ENCODE measurements at regions not wholly inside any gene's neighbourhood (a gene's known extent, or its start where the extent isn't known, plus 50 kb on each side); places are given as distances from the start of the nearest gene placed in this dataset.

- Mint-ChIP-seq H3K27me3 (peaks cover 54 to 76% (median 73%) of the 10 kb centered on the region in 3 donors), H3K9me3 (peaks cover 0 to 13% (median 6%) of the 10 kb centered on the region in 7 donors), H3K36me3 (no peaks in the 10 kb centered on the region), H3K27ac (peak overlapping the region in 1 of 6 donors; percentile 2), H3K4me3 (no peak overlapping the region), H3K4me1 (no peaks in the 10 kb centered on the region)
- no peak for DNase-seq
- no peak for ATAC-seq (ENCODE audit: low read depth in 2 of 2)
These were observed 65.7 kb downstream of the UNC5CL start for GRCh38 chr6:40973304-40973703.

GRCh38 chr6:40972814-40973213, 66.2 kb downstream of the UNC5CL start:
- Mint-ChIP-seq H3K36me3 (no peaks in the 10 kb centered on the region), H3K27ac (no peak overlapping the region), H3K27me3 (peaks cover 49 to 71% (median 70%) of the 10 kb centered on the region in 3 donors), H3K4me1 (no peaks in the 10 kb centered on the region), H3K4me3 (no peak overlapping the region), H3K9me3 (peaks cover 0 to 13% (median 6%) of the 10 kb centered on the region in 7 donors)
- DNase-seq: no peak
- no peak for ATAC-seq (ENCODE audit: low read depth in 2 of 2)

- Mint-ChIP-seq H3K27ac (no peak overlapping the region), H3K9me3 (peaks cover 0 to 13% (median 6%) of the 10 kb centered on the region in 7 donors), H3K27me3 (peaks cover 45 to 67% (median 65%) of the 10 kb centered on the region in 3 donors), H3K4me3 (no peak overlapping the region), H3K4me1 (no peaks in the 10 kb centered on the region), H3K36me3 (no peaks in the 10 kb centered on the region)
- DNase-seq: no peak
- no peak for ATAC-seq (ENCODE audit: low read depth in 2 of 2)
These were observed 66.8 kb downstream of the UNC5CL start for GRCh38 chr6:40972190-40972589.

- H3K27ac Mint-ChIP-seq: no peak overlapping the region
These were observed 70.3 kb downstream of the UNC5CL start for GRCh38 chr6:40968620-40969164.

GRCh38 chr6:40966860-40967259, 72.2 kb downstream of the UNC5CL start:
- ATAC-seq (ENCODE audit: low read depth in 2 of 2) (no peak), DNase-seq (no peak)
- H3K27ac Mint-ChIP-seq: no peak overlapping the region
- peaks cover 6 to 32% (median 23%) of the 10 kb centered on the region in 3 donors for H3K27me3 Mint-ChIP-seq
- H3K4me1 Mint-ChIP-seq: no peaks in the 10 kb centered on the region
- H3K9me3 Mint-ChIP-seq: peaks cover 0 to under 1% (median 0%) of the 10 kb centered on the region in 7 donors
- H3K36me3 Mint-ChIP-seq: no peaks in the 10 kb centered on the region
- no peak overlapping the region for H3K4me3 Mint-ChIP-seq

More at GRCh38 chr6:40968620-40969164, 70.3 kb downstream of the UNC5CL start:
- H3K9me3 Mint-ChIP-seq: peaks cover 0 to 13% (median 3%) of the 10 kb centered on the region in 7 donors
- no peaks in the 10 kb centered on the region for H3K4me1 Mint-ChIP-seq
- no peak for ATAC-seq (ENCODE audit: low read depth in 2 of 2)
- peaks cover 17 to 39% (median 30%) of the 10 kb centered on the region in 3 donors for H3K27me3 Mint-ChIP-seq
- no peak overlapping the region for H3K4me3 Mint-ChIP-seq
- DNase-seq: no peak
- no peaks in the 10 kb centered on the region for H3K36me3 Mint-ChIP-seq

GRCh38 chr6:40965046-40965445, 74.0 kb downstream of the UNC5CL start:
- H3K27me3 Mint-ChIP-seq: peaks cover 0 to 22% (median 13%) of the 10 kb centered on the region in 3 donors
- DNase-seq (no peak), ATAC-seq (ENCODE audit: low read depth in 2 of 2) (no peak)
- H3K4me3 Mint-ChIP-seq: no peak overlapping the region
- H3K9me3 Mint-ChIP-seq: no peaks in the 10 kb centered on the region
- no peaks in the 10 kb centered on the region for H3K4me1 Mint-ChIP-seq
- no peaks in the 10 kb centered on the region for H3K36me3 Mint-ChIP-seq
- no peak overlapping the region for H3K27ac Mint-ChIP-seq

DNA sequence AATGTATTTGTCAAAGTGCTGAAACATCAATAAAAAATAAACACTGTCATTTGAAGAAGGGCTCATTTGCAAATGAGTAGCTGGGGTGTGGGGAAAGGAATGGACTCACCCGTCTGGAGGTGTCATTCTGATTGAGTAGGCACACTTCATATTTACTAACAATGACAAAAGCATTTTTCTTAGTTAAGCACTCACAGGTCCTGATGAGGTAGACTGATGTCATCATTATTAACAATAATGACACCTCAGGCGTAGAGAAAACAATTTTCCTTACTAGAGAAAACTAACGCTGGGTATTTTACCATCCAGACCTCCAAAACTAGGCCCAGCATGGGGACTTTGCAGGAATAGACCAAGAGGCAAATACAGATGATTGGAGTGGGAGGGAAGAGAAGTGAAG, 76.0 kb downstream of the UNC5CL start:
- no peak for ATAC-seq (ENCODE audit: low read depth in 2 of 2)
- Mint-ChIP-seq H3K9me3 (no peaks in the 10 kb centered on the region), H3K27me3 (peaks cover 0 to 21% (median 0%) of the 10 kb centered on the region in 3 donors), H3K4me1 (no peaks in the 10 kb centered on the region), H3K4me3 (no peak overlapping the region), H3K36me3 (no peaks in the 10 kb centered on the region), H3K27ac (no peak overlapping the region)
- DNase-seq: no peak

DNA sequence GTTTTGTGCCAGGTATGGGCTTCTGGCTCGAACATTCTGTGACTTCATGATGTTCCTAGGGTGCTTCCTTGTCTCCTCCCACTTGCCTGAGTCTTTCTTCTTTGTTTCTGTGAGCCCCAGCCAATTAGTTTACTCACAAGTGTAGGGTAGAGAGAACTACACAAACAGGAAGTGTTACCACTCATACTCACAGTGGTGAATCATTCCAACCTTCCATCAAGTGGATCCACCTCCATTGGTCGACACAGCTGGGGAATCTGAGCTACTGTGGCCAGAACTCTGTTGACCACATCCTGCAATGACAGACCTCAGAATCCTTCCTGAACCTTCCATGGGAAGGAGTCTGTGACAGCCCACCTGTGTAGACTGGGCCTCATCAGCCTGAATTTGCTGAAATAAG, 76.8 kb downstream of the UNC5CL start:
- Mint-ChIP-seq H3K36me3 (no peaks in the 10 kb centered on the region), H3K27ac (no peak overlapping the region)
- DNase-seq: no peak

GRCh38 chr6:40961831-40962230, 77.2 kb downstream of the UNC5CL start:
- H3K4me3 Mint-ChIP-seq: no peak overlapping the region
- peaks cover 0 to 16% (median 0%) of the 10 kb centered on the region in 3 donors for H3K27me3 Mint-ChIP-seq
- no peaks in the 10 kb centered on the region for H3K9me3 Mint-ChIP-seq
- H3K27ac Mint-ChIP-seq: no peak overlapping the region
- ATAC-seq (ENCODE audit: low read depth in 2 of 2) (no peak), DNase-seq (no peak)
- H3K4me1 Mint-ChIP-seq: no peaks in the 10 kb centered on the region
- no peaks in the 10 kb centered on the region for H3K36me3 Mint-ChIP-seq

More for the DNA sequence above, 76.8 kb downstream of the UNC5CL start:
- H3K4me1 Mint-ChIP-seq: no peaks in the 10 kb centered on the region
- ATAC-seq (ENCODE audit: low read depth in 2 of 2): no peak
- H3K4me3 Mint-ChIP-seq: no peak overlapping the region
- peaks cover 0 to 16% (median 0%) of the 10 kb centered on the region in 3 donors for H3K27me3 Mint-ChIP-seq
- no peaks in the 10 kb centered on the region for H3K9me3 Mint-ChIP-seq

DNA sequence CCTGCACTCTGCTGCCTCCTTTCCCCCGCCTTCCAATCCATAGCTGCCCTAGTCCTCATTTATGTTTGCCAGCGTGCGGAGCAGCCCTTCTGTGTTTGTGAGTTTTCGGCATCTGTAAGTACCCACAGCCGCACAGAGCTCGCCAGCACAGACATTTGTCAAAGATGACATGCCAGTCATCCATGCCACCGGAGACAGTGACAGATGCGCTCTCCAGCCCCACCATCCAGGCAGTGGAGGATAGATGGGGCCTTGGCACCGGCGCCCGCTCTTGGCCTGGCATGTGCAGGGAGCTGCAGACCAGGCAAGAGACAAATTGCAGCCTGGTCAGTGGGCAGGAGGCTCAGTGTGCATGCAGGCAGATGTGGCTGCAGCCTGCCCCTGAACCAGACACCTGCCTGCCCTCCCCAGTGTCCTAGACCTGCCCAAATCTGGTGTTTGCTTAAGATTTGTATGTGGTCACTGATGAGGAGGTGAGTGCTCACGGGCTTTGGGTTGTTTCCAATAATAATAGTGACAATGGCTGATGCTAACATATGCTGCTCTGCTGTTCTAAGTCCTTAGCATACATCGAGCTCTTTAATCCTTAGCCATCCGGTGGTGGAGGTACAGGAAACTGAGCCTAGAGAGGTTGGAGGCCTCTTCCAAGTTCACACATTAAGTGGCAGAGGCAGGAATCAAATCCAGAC, 78.1 kb downstream of the UNC5CL start:
- Mint-ChIP-seq H3K9me3 (no peaks in the 10 kb centered on the region), H3K27ac (no peak overlapping the region), H3K4me3 (no peak overlapping the region), H3K27me3 (peaks cover 0 to 21% (median 7%) of the 10 kb centered on the region in 3 donors), H3K4me1 (peaks cover 0 to 3% (median 0%) of the 10 kb centered on the region in 3 donors), H3K36me3 (no peaks in the 10 kb centered on the region)
- ATAC-seq (ENCODE audit: low read depth in 2 of 2) (no peak), DNase-seq (no peak)

GRCh38 chr6:40959781-40960327, 79.2 kb downstream of the UNC5CL start:
- Mint-ChIP-seq H3K27ac (no peak overlapping the region), H3K4me1 (peaks cover 0 to 3% (median 0%) of the 10 kb centered on the region in 3 donors), H3K27me3 (peaks cover 0 to 27% (median 12%) of the 10 kb centered on the region in 3 donors), H3K36me3 (no peaks in the 10 kb centered on the region), H3K9me3 (no peaks in the 10 kb centered on the region), H3K4me3 (no peak overlapping the region)
- ATAC-seq (ENCODE audit: low read depth in 2 of 2) (no peak), DNase-seq (no peak)

- Mint-ChIP-seq H3K27me3 (peaks cover 0 to 36% (median 19%) of the 10 kb centered on the region in 3 donors), H3K4me1 (peaks cover 0 to 3% (median 0%) of the 10 kb centered on the region in 3 donors), H3K36me3 (no peaks in the 10 kb centered on the region), H3K9me3 (no peaks in the 10 kb centered on the region), H3K4me3 (no peak overlapping the region), H3K27ac (peak overlapping the region in 1 of 6 donors; percentile 39)
- no peak for DNase-seq
- ATAC-seq (ENCODE audit: low read depth in 2 of 2): no peak
These were observed 80.3 kb downstream of the UNC5CL start for GRCh38 chr6:40958738-40959137.

- Mint-ChIP-seq H3K4me3 (no peak overlapping the region), H3K36me3 (no peaks in the 10 kb centered on the region), H3K4me1 (peaks cover 0 to 3% (median 0%) of the 10 kb centered on the region in 3 donors), H3K27me3 (peaks cover 0 to 34% (median 20%) of the 10 kb centered on the region in 3 donors), H3K27ac (no peak overlapping the region), H3K9me3 (no peaks in the 10 kb centered on the region)
- DNase-seq (no peak), ATAC-seq (ENCODE audit: low read depth in 2 of 2) (no peak)
These were observed 81.2 kb downstream of the UNC5CL start for GRCh38 chr6:40957616-40958492.
